Breast epithelium (tissue), 3 donors: ENCODE measurements at regions not wholly inside any gene's neighbourhood (a gene's known extent, or its start where the extent isn't known, plus 50 kb on each side); places are given as distances from the start of the nearest gene placed in this dataset.

Experiments
- CTCF ChIP-seq, 3 donors: fragments of 450-650 bp; IDR thresholded peaks; one replicate each; pipeline ENCODE4 v1.5.1; 2016 to 2017; ENCODE audit warnings: antibody characterized with exemption in 3 of 3, mild to moderate bottlenecking in 3 of 3, moderate library complexity in 3 of 3
- POLR2A ChIP-seq: fragments of 450-650 bp; IDR thresholded peaks from one replicate; pipeline ENCODE4 v1.6.1; 2016; ENCODE audit warnings: antibody characterized with exemption, mild to moderate bottlenecking, moderate library complexity

DNA sequence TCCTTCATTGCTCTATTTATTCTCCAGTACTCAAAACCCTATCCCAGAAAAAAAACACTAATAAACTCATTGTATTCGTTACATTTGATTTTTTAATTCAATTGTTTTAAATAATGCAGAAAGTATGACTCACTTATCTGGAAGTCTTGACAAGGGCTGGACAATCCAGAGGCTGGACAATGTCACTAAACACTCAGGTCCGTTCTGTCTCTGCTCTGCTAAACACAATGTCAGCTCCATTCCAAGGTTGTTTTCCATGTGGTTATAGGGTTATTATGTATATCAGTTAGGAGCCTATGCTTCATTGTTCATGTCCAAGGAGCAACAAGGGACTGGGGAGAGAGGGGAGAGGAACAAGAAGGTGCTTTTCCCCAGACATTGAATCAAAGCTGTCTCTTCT, 125.5 kb downstream of the IRS1 start:
- TF ChIP-seq CTCF (IDR thresholded peaks at IDR 0.05): no peak
- no peak for TF ChIP-seq POLR2A
